Epithelial cell of proximal tubule (primary cell): ENCODE measurements at regions not wholly inside any gene's neighbourhood (a gene's known extent, or its start where the extent isn't known, plus 50 kb on each side); places are given as distances from the start of the nearest gene placed in this dataset.

ENCODE experiments used
- DNase-seq: peaks from one replicate; pipeline ENCODE4 v3.0.0-alpha.2; 2011; ENCODE audit warnings: low read depth
- H3K4me3 ChIP-seq: 2 replicates; pipeline ENCODE4 v1.5.1; 2011; ENCODE audit warnings: low read depth, mild to moderate bottlenecking, low read length
- TF ChIP-seq, protein P1 (sequence below): conservative IDR thresholded peaks from 2 replicates; pipeline ENCODE4 v1.5.1; 2012; ENCODE audit warnings: low read depth, mild to moderate bottlenecking, low read length

DNA sequence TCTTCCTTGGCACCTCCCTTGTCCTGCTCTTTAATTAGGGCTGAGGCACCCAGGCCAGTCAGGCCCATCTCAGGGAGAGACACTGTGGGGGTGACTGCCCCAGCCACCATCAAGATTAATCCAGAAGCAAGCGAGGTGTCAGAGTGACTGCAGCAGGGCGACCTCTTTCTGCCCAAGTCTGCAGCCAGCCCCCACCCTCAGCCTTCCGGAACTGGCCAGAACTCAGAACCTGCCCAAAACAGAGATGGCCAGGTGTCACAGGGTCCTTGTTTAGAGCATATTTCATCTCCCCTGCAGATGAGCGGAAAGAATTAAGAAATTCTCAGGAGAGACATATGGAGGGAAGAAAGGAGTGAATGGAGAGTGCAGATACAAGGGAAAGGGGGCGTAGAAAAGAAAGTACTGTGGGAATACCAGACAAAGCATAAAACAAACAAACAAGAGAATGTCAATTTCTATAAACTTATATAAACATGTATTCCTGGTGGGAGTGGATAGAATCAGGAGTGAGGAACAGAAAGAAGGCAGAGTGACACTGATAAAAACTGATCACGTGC, 188.8 kb upstream of the NRP1 start:
- TF ChIP-seq, protein P1, sequence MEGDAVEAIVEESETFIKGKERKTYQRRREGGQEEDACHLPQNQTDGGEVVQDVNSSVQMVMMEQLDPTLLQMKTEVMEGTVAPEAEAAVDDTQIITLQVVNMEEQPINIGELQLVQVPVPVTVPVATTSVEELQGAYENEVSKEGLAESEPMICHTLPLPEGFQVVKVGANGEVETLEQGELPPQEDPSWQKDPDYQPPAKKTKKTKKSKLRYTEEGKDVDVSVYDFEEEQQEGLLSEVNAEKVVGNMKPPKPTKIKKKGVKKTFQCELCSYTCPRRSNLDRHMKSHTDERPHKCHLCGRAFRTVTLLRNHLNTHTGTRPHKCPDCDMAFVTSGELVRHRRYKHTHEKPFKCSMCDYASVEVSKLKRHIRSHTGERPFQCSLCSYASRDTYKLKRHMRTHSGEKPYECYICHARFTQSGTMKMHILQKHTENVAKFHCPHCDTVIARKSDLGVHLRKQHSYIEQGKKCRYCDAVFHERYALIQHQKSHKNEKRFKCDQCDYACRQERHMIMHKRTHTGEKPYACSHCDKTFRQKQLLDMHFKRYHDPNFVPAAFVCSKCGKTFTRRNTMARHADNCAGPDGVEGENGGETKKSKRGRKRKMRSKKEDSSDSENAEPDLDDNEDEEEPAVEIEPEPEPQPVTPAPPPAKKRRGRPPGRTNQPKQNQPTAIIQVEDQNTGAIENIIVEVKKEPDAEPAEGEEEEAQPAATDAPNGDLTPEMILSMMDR: no peak
- no peak overlapping the region for H3K4me3 ChIP-seq
- no peak for DNase-seq

GRCh38 chr10:33521904-33522303, 187.4 kb upstream of the NRP1 start:
- DNase-seq: no peak
- TF ChIP-seq, protein P1: no peak
- no peak overlapping the region for H3K4me3 ChIP-seq

GRCh38 chr10:33521062-33521461, 186.6 kb upstream of the NRP1 start:
- no peak for DNase-seq
- TF ChIP-seq, protein P1: no peak
- H3K4me3 ChIP-seq: no peak overlapping the region

- H3K4me3 ChIP-seq: no peak overlapping the region
- TF ChIP-seq, protein P1: no peak
- no peak for DNase-seq
These were observed 185.8 kb upstream of the NRP1 start for GRCh38 chr10:33520223-33520622.

DNA sequence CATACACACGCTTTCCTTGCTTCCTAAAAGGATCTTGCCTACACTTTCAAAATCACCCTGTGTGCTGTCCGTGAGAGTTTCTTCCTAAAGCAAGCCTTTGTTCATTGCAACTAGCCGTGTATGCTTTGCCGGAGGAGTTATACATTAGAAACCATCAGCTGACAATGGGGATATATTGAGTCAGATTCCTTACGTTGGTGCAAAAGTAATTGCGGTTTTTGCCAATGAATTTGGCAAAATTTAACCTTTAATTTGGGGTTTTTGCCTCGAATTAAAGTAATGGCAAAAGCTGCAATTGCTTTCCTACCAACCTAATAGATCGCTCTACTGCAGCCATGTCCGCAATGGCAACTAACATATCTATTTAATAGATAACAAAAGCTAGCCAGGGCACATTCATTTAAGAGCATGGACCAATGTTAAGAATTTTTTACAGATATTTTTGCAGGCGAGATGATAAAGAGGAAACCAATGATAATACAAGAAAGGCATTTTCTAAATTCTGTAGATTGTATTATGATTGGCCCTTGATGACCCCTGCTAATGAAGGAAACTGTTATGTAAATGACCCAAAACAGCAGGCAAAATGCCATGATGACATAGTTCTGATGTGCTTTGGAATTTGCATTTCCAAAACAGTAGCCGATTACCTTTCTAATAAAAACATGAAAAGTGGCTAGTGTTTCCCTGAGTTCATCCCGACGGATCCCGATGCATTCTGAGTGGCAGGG, 184.8 kb upstream of the NRP1 start:
- no peak overlapping the region for H3K4me3 ChIP-seq
- TF ChIP-seq, protein P1: no peak
- DNase-seq: no peak

- no peak for DNase-seq
- TF ChIP-seq, protein P1: no peak
- H3K4me3 ChIP-seq: no peak overlapping the region
These were observed 175.7 kb upstream of the NRP1 start for GRCh38 chr10:33510206-33510605.
